Stimulated activated CD8-positive, alpha-beta memory T cell treated with anti-CD3 and anti-CD28 coated beads, Interleukin-4, amount 100 ng/mL, for 4 hours (primary cell): ENCODE measurements at regions not wholly inside any gene's neighbourhood (a gene's known extent, or its start where the extent isn't known, plus 50 kb on each side); places are given as distances from the start of the nearest gene placed in this dataset.

ENCODE experiments used
- DNase-seq, 2 donors: peaks; one replicate each; pipeline ENCODE4 v3.0.0-alpha.2; 2020; ENCODE audit warnings: low read depth in 2 of 2, low spot score in 1 of 2

DNA sequence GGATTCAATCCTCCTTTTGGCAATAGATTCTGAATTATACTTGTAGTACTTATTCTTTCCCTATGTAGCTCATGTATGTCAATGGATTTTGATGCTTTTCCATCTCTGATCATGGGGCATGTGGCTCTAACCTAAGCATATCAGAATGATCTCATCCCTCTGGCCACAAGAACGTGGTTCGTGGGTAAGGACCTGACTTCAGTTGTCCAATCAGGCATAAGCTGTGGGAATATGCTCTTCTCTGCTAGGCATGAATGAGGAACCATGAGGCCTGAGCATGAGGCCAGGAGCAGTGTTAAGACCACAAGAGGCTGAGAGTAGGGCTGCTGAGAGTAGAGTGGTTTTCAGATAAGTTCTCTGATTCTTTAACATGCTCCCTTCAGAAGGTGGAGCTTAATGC is 292.4 kb upstream of the TSHZ3 start:
- no peak for DNase-seq

GRCh38 chr19:31648347-31648746 is 299.1 kb upstream of the TSHZ3 start:
- DNase-seq, result no peak

DNA sequence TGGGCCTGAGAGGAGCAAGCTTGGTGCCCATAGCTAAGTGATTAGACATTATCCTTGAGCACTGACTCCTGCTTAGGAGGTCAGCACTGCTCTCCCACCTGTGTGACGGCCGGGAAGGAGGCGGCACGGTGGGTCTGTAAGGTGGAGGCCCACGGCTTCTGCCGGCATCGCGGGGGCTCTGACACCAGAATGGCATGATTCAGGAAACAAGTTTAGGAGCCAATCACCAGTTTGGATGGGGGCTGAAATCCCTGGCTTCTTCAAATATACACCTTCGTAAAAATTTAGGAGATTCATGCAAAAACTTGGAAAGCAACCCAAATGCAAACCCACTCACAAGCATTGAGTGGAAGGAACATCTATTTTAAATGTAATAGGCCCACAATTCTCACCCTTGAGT is 307.3 kb upstream of the TSHZ3 start:
- DNase-seq, result no peak

GRCh38 chr19:31658993-31659896 is 310.0 kb upstream of the TSHZ3 start:
- DNase-seq, result no peak

- no peak for DNase-seq
Observed at GRCh38 chr19:31659897-31660210, 310.6 kb upstream of the TSHZ3 start.

DNA sequence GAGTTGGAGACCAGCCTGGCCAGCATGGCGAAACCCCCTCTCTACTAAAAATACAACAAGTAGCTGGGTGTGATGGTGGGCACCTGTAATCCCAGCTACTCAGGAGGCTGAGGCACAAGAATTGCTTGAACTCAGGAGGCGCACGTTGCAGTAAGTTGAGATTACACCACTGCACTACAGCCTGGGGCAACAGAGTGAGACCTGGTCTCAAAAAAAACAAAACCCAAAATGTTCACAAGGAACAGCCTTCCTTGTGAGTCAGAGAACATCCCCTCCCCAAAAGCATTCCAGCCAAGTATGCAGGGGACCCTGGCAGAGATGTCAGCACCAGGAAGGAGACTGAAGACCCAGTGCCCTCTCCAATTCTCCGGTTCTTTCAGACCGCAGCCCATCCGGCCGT is 314.9 kb upstream of the TSHZ3 start:
- no peak for DNase-seq

GRCh38 chr19:31664997-31665396 is 315.8 kb upstream of the TSHZ3 start:
- no peak for DNase-seq

GRCh38 chr19:31666126-31666525 is 316.9 kb upstream of the TSHZ3 start:
- DNase-seq, result no peak

- DNase-seq, result no peak
Observed at GRCh38 chr19:31667106-31667505, 317.9 kb upstream of the TSHZ3 start.

DNA sequence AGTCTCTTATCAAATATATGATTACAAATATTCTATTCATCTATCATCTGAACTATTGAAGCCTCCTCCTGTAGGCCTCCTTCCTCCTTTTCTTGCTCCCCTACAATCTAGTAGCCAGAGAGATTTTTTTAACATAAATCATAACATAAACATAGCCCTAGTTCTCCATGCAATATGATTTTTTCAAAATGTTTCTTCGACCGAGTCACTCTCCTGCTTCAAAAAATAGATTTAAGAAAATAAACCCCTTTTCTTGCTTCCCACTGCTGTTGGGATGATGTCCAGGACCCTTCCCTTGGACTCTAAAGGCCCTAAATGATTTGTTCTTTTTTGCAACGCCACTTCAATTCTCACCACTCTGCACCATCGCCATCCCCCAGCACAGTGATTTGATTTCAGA is 319.7 kb upstream of the TSHZ3 start:
- DNase-seq, result no peak

DNA sequence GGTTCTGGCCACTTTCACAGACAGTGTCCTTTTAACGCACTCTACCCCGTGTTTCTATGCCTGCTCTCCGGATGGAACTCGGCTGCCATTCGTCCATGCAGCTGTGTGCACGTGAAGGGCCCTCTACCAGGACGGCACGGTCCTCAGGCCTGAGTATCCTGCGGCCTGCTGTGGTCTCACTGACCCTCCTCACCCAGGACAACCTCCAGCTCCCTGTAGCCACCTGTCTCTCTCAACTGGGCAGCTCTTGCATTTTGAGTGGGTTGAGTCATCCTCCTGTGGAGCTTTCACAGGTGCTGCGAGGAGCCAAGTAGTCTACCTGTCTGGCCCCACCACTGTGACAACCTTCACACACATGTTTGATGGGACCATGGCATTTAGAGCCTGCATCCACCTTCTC is 321.7 kb upstream of the TSHZ3 start:
- no peak for DNase-seq

DNA sequence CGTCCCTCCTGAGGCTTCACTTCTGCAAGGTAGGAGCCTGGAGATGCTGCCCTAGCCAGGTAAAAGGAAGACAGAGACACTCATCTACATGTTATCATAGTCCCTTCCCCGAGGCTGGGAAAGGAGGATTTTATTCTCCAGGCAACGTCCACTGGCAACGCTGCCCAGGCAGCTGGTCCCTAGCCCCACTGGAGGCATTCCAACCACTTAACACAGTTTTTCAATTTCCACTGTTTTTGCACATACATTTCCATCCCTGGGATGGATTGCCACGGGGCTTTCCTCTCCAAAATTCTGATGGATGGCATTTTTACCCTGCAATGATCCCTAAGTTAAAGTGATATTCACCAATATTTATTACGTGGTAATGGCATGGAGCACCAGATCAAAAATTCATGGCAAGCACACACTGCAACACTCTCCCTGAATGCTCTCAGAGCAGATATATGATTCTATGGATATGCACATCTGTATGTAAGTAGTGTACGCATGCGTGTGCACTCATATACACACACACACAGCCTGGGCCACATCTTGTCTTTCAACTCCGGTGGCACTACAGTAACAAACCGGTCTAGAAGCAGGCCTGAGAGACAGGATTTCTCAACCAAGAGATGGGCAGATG is 322.3 kb upstream of the TSHZ3 start:
- DNase-seq, result no peak

GRCh38 chr19:31674503-31675192 is 325.4 kb upstream of the TSHZ3 start:
- DNase-seq, result no peak

DNA sequence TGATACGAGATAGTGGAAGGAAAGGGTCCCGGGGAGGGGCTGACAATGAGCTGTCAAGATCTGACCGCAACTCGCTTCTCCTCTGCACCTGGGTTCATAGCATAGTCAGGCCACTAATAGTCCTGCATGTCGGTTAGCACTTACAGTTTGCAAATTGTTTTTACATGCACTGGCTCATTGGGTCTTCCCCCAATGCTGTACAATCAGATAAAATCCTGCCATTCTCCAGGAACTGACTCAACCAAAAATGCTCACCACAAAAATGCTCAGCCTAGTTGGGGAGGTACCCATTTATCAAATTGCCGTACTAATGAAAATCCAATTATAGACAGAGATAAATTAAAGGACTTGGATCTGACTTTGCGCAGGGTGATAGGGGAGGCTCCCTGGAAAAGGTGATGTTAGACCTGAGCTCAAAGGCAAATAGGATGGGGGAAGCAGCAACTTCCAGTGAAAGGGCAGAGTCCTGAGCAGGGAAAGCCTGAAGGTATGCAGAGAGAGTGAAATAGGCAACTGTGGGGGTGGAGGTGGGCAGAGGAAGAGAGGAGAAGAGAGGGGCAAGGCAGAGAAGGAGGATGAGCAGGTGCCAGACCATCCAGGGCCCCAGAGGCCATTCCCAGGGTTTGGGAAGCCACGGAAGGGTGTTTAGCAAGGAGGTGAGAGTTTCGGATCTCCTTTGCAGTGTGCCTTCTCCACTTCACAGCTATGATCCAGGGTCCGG is 326.1 kb upstream of the TSHZ3 start:
- DNase-seq, result no peak

DNA sequence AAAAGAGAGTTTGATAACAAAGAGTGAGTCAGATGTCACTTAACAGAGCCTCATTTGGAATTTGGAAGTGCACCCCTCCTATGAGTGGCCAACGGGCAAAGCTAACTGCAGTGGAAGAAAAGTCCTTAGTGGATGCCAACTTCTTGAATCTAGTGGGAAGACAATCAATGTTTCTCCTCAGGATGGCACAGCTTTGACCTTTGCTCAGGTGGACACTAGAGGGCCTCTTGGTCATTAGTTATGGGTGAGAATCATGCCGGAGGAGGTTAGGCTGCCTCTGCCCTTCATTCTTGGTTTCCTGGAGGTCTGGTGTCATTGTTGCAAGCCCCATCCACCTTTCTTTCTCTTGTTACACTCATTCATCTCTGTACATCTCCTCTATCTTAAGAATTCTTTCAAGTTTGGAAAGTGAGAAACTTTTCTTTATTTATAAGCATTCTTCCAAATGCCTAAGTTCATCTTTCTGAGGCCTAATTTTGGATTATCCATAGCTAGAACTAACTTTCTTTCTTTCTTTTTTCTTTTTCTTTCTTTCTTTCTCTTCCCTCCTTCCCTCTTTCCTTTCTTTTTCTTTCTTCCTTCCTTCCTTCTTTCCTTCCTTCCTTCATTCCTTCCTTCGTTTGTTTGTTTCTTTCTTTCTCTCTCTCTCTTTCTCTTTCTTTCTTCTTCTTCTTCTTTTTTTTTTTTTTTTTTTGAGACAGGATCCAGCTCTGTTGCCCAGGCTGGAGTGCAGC is 327.2 kb upstream of the TSHZ3 start:
- no peak for DNase-seq

- DNase-seq, result no peak
Observed at GRCh38 chr19:31678421-31678820, 329.2 kb upstream of the TSHZ3 start.

- DNase-seq, result no peak
Observed at GRCh38 chr19:31681121-31681520, 331.9 kb upstream of the TSHZ3 start.

DNA sequence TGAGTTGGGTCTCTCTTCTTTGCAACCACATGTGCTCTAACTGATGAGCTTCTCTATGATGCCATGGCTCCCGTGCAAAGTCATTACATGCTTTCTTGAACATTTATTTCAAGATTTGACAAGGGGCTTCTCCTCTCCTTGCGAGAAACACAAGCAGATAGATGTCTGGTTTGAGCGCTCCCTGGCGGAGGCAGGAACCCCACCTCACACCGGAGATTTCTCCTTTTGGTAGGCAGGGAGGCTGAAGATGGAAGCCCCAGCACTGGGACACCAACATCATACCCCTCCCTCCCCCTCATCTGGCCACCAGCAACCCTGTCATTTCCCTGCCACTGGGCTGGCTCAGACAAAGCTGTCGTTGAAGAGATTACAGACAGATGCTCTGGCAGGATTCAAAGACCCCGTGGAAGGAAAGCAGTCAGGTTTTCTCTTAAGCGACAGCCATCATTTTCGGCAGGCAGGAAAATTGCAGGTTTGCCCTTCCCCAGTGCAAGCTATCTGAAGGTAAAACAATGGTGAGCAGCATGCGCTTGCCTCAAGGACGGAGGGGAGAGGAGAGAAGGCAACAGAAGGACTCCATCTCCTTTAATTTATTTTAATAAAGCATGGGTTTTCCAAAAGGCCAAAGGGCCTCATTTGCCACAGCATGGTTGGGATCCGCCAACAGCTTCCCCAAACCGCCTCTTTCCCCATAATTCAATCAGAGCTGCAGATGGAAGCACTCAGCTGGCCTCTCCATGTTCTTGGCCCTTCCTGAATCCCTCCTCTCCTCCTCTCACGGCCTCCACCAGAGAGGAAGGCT is 344.1 kb upstream of the TSHZ3 start:
- DNase-seq, result no peak

DNA sequence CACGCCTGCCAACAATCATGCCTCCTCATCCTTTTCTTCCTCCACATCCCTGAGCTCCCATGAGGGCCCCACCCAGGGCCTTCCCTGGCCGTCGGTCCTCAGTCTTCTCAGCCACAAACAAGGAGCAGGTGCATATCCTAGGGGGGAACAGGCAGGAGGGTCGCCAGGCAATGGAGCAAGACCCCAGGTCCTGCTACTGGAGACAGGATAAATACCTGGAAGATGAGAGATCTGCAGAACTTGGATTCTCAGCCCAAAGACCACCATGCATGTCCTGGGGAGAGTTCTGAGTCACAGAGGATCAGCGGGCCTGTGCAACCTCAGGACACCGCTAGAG is 344.7 kb upstream of the TSHZ3 start:
- no peak for DNase-seq

GRCh38 chr19:31694761-31695160 is 345.5 kb upstream of the TSHZ3 start:
- DNase-seq, result no peak
